ENCODE measurements at regions not wholly inside any gene's neighbourhood (a gene's known extent, or its start where the extent isn't known, plus 50 kb on each side); places are given as distances from the start of the nearest gene placed in this dataset.

- peaks cover 14% of the 10 kb centered on the region; the same call in 1 of the 2 replicates for H3K9me3 ChIP-seq (ENCODE audit: low read length)
- ChIA-PET POLR2A (no interaction called here), CTCF (ENCODE audit: unreplicated experiment) (no interaction called here)
Observed at GRCh38 chr6:4567141-4567540, 209.1 kb upstream of the CDYL start.

GRCh38 chr6:4565301-4566250 is 210.6 kb upstream of the CDYL start:
- no peaks in the 10 kb centered on the region for H3K36me3 ChIP-seq (ENCODE audit: insufficient read depth, low read length)
- no peaks in the 10 kb centered on the region for H3K4me1 ChIP-seq (ENCODE audit: insufficient read depth, low read length, poor library complexity, severe bottlenecking)
- POLR2A ChIA-PET: interaction anchor here (1.0 kb wide), 1 partner anchor 49 kb away, joined by 3 read pairs; no protein-coding TSS in a partner anchor
- intact Hi-C loops (cut with micrococcal nuclease; ENCODE audit: unreplicated experiment): no loop called here
- no peaks in the 10 kb centered on the region for H4K20me1 ChIP-seq (ENCODE audit: insufficient read depth, low read length)
- H3K9me3 ChIP-seq (ENCODE audit: low read length): peaks cover 2% of the 10 kb centered on the region; the same call in 1 of the 2 replicates
- TF ChIP-seq EZH2phosphoT487 (IDR thresholded peaks at IDR 0.05; ENCODE audit: borderline replicate concordance, low read depth, low read length) (no peak), CTCF (conservative IDR thresholded peaks at IDR 0.05; ENCODE audit: low read length) (no peak)
- DNase-seq (ENCODE audit: low spot score): no peak
- H3K4me2 ChIP-seq (ENCODE audit: low read length): no peak overlapping the region
- H3K9me2 ChIP-seq (ENCODE audit: insufficient read depth, low read length): no peaks in the 10 kb centered on the region
- no peak overlapping the region for H3K4me3 ChIP-seq (ENCODE audit: low read depth, low read length, poor library complexity, severe bottlenecking)
- CTCF ChIA-PET (ENCODE audit: unreplicated experiment): no interaction called here
- H3K79me2 ChIP-seq (ENCODE audit: insufficient read depth, low read depth, low read length): no peaks in the 10 kb centered on the region
- H2AFZ ChIP-seq (ENCODE audit: low read length): no peak overlapping the region
- no TSS peak for BruUV-seq (replicated peaks)
- H3K27ac ChIP-seq (ENCODE audit: low read depth, low read length, poor library complexity, severe bottlenecking): no peak overlapping the region

More at GRCh38 chr6:4567141-4567540, 209.1 kb upstream of the CDYL start:
- BruUV-seq (replicated peaks): no TSS peak
- intact Hi-C loops (cut with micrococcal nuclease; ENCODE audit: unreplicated experiment): no loop called here
- H3K4me3 ChIP-seq (ENCODE audit: low read depth, low read length, poor library complexity, severe bottlenecking): no peak overlapping the region
- no peak overlapping the region for H3K27ac ChIP-seq (ENCODE audit: low read depth, low read length, poor library complexity, severe bottlenecking)
- no peak overlapping the region for H2AFZ ChIP-seq (ENCODE audit: low read length)
- no peaks in the 10 kb centered on the region for H3K9me2 ChIP-seq (ENCODE audit: insufficient read depth, low read length)
- H3K4me1 ChIP-seq (ENCODE audit: insufficient read depth, low read length, poor library complexity, severe bottlenecking): no peaks in the 10 kb centered on the region
- H3K79me2 ChIP-seq (ENCODE audit: insufficient read depth, low read depth, low read length): no peaks in the 10 kb centered on the region
- H3K36me3 ChIP-seq (ENCODE audit: insufficient read depth, low read length): no peaks in the 10 kb centered on the region
- TF ChIP-seq EZH2phosphoT487 (IDR thresholded peaks at IDR 0.05; ENCODE audit: borderline replicate concordance, low read depth, low read length) (no peak), CTCF (conservative IDR thresholded peaks at IDR 0.05; ENCODE audit: low read length) (no peak)
- no peaks in the 10 kb centered on the region for H4K20me1 ChIP-seq (ENCODE audit: insufficient read depth, low read length)
- no peak overlapping the region for H3K4me2 ChIP-seq (ENCODE audit: low read length)
- DNase-seq (ENCODE audit: low spot score): no peak

GRCh38 chr6:4564801-4565271 is 211.4 kb upstream of the CDYL start:
- no peaks in the 10 kb centered on the region for H3K79me2 ChIP-seq (ENCODE audit: insufficient read depth, low read depth, low read length)
- CTCF ChIA-PET (ENCODE audit: unreplicated experiment): no interaction called here
- no peaks in the 10 kb centered on the region for H3K36me3 ChIP-seq (ENCODE audit: insufficient read depth, low read length)
- H2AFZ ChIP-seq (ENCODE audit: low read length): no peak overlapping the region
- H3K4me1 ChIP-seq (ENCODE audit: insufficient read depth, low read length, poor library complexity, severe bottlenecking): no peaks in the 10 kb centered on the region
- H4K20me1 ChIP-seq (ENCODE audit: insufficient read depth, low read length): no peaks in the 10 kb centered on the region
- intact Hi-C loops (cut with micrococcal nuclease; ENCODE audit: unreplicated experiment): no loop called here
- H3K4me3 ChIP-seq (ENCODE audit: low read depth, low read length, poor library complexity, severe bottlenecking): no peak overlapping the region
- no peaks in the 10 kb centered on the region for H3K9me3 ChIP-seq (ENCODE audit: low read length)
- no peak overlapping the region for H3K4me2 ChIP-seq (ENCODE audit: low read length)
- BruUV-seq (replicated peaks): no TSS peak
- H3K9me2 ChIP-seq (ENCODE audit: insufficient read depth, low read length): no peaks in the 10 kb centered on the region
- TF ChIP-seq CTCF (conservative IDR thresholded peaks at IDR 0.05; ENCODE audit: low read length) (no peak), EZH2phosphoT487 (IDR thresholded peaks at IDR 0.05; ENCODE audit: borderline replicate concordance, low read depth, low read length) (no peak)
- no peak overlapping the region for H3K27ac ChIP-seq (ENCODE audit: low read depth, low read length, poor library complexity, severe bottlenecking)
- no peak for DNase-seq (ENCODE audit: low spot score)
- POLR2A ChIA-PET: interaction anchor here (1.0 kb wide), 1 partner anchor 48 kb away, joined by 3 read pairs; no protein-coding TSS in a partner anchor
